ENCODE measurements at regions not wholly inside any gene's neighbourhood (a gene's known extent, or its start where the extent isn't known, plus 50 kb on each side); places are given as distances from the start of the nearest gene placed in this dataset.

DNA sequence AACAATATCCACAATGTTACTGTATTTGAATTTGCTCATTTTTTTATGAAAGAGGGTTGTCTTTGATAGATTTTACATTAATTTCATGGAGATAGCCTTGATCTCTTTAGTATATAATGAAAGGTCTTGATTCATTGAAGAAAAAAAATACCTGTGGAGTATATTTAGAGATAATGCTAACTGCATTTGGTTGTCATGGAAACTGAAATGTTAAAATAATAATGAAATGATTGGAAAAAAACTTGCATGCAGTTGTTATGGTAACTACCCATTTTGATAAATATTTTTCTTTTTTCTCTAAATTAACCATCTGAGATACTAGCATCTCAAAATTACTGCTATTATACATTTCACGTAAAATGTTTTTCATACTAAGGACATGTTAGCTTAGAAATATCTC, 712.7 kb upstream of the FAM98A start:
- Histone ChIP-seq H3K36me3 (ENCODE audit: control insufficient read depth, insufficient read depth, low read length) (no peaks in the 10 kb centered on the region), H3K4me1 (ENCODE audit: control insufficient read depth, insufficient read depth, low read length) (no peaks in the 10 kb centered on the region), H3K9me3 (ENCODE audit: control insufficient read depth, insufficient read depth, low read length) (no peaks in the 10 kb centered on the region), H3K4me3 (ENCODE audit: low read length) (no peak overlapping the region), H3K27ac (ENCODE audit: low read length) (no peak overlapping the region), H3K27me3 (ENCODE audit: control insufficient read depth, insufficient read depth, low read length) (no peaks in the 10 kb centered on the region)
- no peak for DNase-seq (ENCODE audit: low read depth, low spot score)
- WGBS (ENCODE audit: insufficient coverage, insufficient read length) = no CpG with 5 or more reads among the region's 1 CpG

DNA sequence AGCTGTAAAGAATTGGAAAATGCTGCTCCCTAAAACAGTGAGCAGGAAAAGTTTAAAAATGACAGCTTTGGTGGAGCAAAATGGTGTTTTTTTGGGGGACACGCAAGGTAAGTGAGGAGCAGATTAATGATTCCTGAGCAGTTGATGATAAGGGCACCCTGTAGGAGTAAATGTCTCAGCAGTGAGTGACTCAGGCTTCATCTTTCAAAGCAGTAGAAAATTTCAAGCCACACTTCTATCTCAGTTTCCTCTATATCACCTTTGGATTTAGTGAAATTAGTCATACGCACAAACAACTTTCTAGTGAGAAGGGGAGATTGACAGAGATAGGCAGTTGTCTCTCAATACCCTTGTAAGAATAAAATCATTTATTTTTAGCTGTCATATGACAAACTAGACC, 709.0 kb upstream of the FAM98A start:
- no peaks in the 10 kb centered on the region for H3K27me3 ChIP-seq (ENCODE audit: control insufficient read depth, insufficient read depth, low read length)
- no peaks in the 10 kb centered on the region for H3K4me1 ChIP-seq (ENCODE audit: control insufficient read depth, insufficient read depth, low read length)
- no peaks in the 10 kb centered on the region for H3K9me3 ChIP-seq (ENCODE audit: control insufficient read depth, insufficient read depth, low read length)
- H3K36me3 ChIP-seq (ENCODE audit: control insufficient read depth, insufficient read depth, low read length) = no peaks in the 10 kb centered on the region
- no peak overlapping the region for H3K4me3 ChIP-seq (ENCODE audit: low read length)
- H3K27ac ChIP-seq (ENCODE audit: low read length) = no peak overlapping the region
- WGBS (ENCODE audit: insufficient coverage, insufficient read length) = no CpG with 5 or more reads among the region's 2 CpGs
- DNase-seq (ENCODE audit: low read depth, low spot score) = no peak

DNA sequence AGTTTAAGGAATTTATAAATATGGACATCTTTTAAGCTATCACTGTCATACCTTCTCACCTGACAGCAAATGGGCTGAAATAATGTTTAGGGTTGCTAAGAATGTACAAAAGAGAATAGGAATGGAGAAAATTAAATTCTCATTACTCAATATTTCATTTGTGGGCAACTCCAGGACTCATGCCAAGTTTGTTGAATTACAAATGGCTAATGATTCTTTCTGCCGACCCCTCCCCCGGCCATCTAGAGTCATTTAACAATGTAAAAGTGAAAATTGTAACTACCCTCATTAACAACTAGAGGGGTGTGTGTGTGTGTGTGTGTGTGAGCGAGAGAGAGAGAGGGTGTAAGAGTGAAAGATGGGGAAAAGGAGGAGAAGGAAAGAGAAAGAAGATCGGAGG, 708.5 kb upstream of the FAM98A start:
- 100% methylated on average over 2 of the region's 4 CpGs for WGBS (ENCODE audit: insufficient coverage, insufficient read length)
- Histone ChIP-seq H3K9me3 (ENCODE audit: control insufficient read depth, insufficient read depth, low read length) (no peaks in the 10 kb centered on the region), H3K4me1 (ENCODE audit: control insufficient read depth, insufficient read depth, low read length) (no peaks in the 10 kb centered on the region), H3K27ac (ENCODE audit: low read length) (no peak overlapping the region), H3K36me3 (ENCODE audit: control insufficient read depth, insufficient read depth, low read length) (no peaks in the 10 kb centered on the region), H3K27me3 (ENCODE audit: control insufficient read depth, insufficient read depth, low read length) (no peaks in the 10 kb centered on the region), H3K4me3 (ENCODE audit: low read length) (no peak overlapping the region)
- no peak for DNase-seq (ENCODE audit: low read depth, low spot score)

DNA sequence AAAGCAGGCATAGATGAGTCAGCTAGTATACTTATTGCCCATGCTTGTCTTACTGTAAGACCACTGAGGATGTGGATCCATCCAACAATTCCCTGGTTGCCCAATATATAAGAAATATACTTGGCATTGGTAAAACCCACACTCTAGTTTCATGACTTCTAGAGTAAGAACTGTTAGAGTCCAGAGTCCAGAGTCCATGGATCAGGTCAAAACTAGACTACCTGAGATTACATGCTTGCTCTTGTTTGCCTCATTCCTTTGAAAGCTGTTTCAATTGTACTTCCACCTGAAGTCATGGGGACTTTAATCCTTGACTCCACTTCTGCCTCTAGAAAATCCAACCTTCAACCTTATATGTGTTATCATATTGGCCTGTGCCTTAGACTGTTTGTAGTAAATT, 707.6 kb upstream of the FAM98A start:
- Histone ChIP-seq H3K9me3 (ENCODE audit: control insufficient read depth, insufficient read depth, low read length) (no peaks in the 10 kb centered on the region), H3K36me3 (ENCODE audit: control insufficient read depth, insufficient read depth, low read length) (no peaks in the 10 kb centered on the region), H3K27ac (ENCODE audit: low read length) (no peak overlapping the region), H3K4me1 (ENCODE audit: control insufficient read depth, insufficient read depth, low read length) (no peaks in the 10 kb centered on the region), H3K27me3 (ENCODE audit: control insufficient read depth, insufficient read depth, low read length) (no peaks in the 10 kb centered on the region), H3K4me3 (ENCODE audit: low read length) (no peak overlapping the region)
- DNase-seq (ENCODE audit: low read depth, low spot score) = no peak

DNA sequence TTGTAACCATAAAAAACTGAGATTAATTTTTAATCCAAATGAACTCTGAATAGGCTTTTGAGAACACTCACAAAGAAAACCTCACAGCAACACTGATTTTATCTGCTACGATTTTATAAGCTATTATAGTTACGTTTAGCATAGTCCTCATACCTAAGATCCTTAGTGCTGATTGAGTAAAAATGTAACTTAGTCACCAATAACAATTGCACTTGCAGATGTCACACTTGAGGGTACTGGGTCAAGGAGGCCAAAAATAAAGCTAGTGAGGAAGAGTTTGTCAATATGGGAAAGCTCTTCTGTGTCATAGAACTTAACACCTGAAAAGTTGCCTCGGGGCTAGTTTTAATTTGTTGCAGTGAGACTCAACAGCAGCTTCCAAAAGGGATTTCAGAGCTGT, 706.5 kb upstream of the FAM98A start:
- Histone ChIP-seq H3K27ac (ENCODE audit: low read length) (no peak overlapping the region), H3K4me1 (ENCODE audit: control insufficient read depth, insufficient read depth, low read length) (no peaks in the 10 kb centered on the region), H3K36me3 (ENCODE audit: control insufficient read depth, insufficient read depth, low read length) (no peaks in the 10 kb centered on the region), H3K27me3 (ENCODE audit: control insufficient read depth, insufficient read depth, low read length) (no peaks in the 10 kb centered on the region), H3K4me3 (ENCODE audit: low read length) (no peak overlapping the region), H3K9me3 (ENCODE audit: control insufficient read depth, insufficient read depth, low read length) (no peaks in the 10 kb centered on the region)
- no peak for DNase-seq (ENCODE audit: low read depth, low spot score)
- WGBS (ENCODE audit: insufficient coverage, insufficient read length) = no CpG with 5 or more reads among the region's 3 CpGs

DNA sequence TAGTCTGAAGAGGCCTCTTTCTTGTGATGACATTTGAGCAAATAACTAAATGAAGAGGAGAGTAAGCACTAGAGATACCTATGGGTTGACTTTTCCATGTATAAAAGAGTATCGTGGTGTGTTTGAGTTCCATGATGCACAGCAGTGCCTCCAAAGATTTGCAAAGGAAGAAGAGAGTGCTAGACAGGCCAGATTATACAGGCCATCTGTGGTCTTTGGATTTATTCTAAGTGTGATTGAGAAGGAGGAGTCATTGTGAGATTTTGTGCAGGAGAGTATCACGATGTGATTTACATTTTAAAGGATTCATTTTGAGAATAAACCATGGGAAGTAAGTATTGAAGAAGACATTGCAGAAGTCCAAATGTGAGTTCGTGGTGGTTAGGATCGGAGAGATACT, 695.9 kb upstream of the FAM98A start:
- Histone ChIP-seq H3K4me1 (ENCODE audit: control insufficient read depth, insufficient read depth, low read length) (no peaks in the 10 kb centered on the region), H3K27ac (ENCODE audit: low read length) (no peak overlapping the region), H3K4me3 (ENCODE audit: low read length) (no peak overlapping the region), H3K27me3 (ENCODE audit: control insufficient read depth, insufficient read depth, low read length) (no peaks in the 10 kb centered on the region), H3K9me3 (ENCODE audit: control insufficient read depth, insufficient read depth, low read length) (no peaks in the 10 kb centered on the region), H3K36me3 (ENCODE audit: control insufficient read depth, insufficient read depth, low read length) (no peaks in the 10 kb centered on the region)
- no peak for DNase-seq (ENCODE audit: low read depth, low spot score)
- no CpG with 5 or more reads among the region's 4 CpGs for WGBS (ENCODE audit: insufficient coverage, insufficient read length)

DNA sequence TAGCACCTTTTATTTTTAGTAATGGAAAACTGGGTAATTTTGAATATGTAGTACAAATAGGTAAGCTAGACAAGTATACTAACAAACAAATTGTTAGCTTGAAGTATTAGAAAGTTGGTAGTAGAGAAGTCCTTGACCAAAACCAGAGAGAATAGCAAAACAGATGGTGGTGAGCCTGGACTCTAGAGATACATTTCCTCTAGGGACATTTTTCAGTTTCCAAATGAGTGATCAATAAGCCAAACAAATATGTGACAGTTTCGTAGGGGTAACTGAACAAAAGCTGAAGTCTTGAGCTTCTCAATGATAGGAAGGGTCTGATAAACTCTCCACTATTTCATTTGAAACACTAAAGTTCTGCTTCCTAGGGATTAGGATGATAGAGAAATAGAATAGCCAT, 692.0 kb upstream of the FAM98A start:
- H3K27ac ChIP-seq (ENCODE audit: low read length) = no peak overlapping the region
- H3K4me3 ChIP-seq (ENCODE audit: low read length) = no peak overlapping the region
- no peaks in the 10 kb centered on the region for H3K27me3 ChIP-seq (ENCODE audit: control insufficient read depth, insufficient read depth, low read length)
- H3K36me3 ChIP-seq (ENCODE audit: control insufficient read depth, insufficient read depth, low read length) = no peaks in the 10 kb centered on the region
- no CpG with 5 or more reads among the region's 1 CpG for WGBS (ENCODE audit: insufficient coverage, insufficient read length)
- no peak for DNase-seq (ENCODE audit: low read depth, low spot score)
- H3K9me3 ChIP-seq (ENCODE audit: control insufficient read depth, insufficient read depth, low read length) = no peaks in the 10 kb centered on the region
- no peaks in the 10 kb centered on the region for H3K4me1 ChIP-seq (ENCODE audit: control insufficient read depth, insufficient read depth, low read length)

DNA sequence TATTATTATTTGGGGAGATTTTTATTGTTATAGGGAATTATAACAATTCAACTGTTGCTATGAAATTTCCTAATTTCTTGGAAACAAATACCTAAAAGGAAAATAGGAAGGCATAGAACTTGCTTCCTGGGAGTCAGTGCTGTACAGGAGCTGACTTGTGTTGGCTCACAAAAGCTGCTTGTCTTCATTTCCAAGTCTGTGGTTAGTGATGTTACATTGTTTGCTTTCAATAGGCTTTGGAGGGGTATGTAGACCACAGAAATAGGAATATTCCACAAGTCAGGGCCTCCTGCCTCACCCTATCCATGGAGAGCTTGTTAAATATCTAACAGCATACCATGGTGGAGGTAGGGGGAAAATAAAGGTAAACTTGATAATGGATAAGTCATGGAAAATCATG, 688.9 kb upstream of the FAM98A start:
- H3K4me1 ChIP-seq (ENCODE audit: control insufficient read depth, insufficient read depth, low read length) = no peaks in the 10 kb centered on the region
- no peak for DNase-seq (ENCODE audit: low read depth, low spot score)
- H3K9me3 ChIP-seq (ENCODE audit: control insufficient read depth, insufficient read depth, low read length) = no peaks in the 10 kb centered on the region
- no peak overlapping the region for H3K27ac ChIP-seq (ENCODE audit: low read length)
- no peaks in the 10 kb centered on the region for H3K27me3 ChIP-seq (ENCODE audit: control insufficient read depth, insufficient read depth, low read length)
- no peaks in the 10 kb centered on the region for H3K36me3 ChIP-seq (ENCODE audit: control insufficient read depth, insufficient read depth, low read length)
- no peak overlapping the region for H3K4me3 ChIP-seq (ENCODE audit: low read length)

DNA sequence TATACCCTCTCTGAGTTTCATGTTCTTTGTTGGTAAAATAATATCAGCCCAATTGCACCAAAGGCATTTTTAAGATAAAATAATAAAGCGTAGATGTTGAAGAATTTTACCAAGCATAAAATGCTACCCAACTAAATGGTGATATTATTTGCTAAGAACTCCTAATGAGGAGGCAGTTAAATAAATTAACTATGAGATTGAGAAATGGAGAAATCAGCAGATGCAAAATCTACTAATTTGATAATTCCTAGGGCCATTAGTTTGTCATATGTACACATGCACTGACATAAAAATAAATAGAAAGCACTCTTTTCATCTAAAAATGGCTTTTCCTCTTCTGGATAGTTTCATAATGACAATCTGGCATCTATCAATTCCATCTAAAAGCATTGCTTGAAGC, 681.5 kb upstream of the FAM98A start:
- WGBS (ENCODE audit: insufficient coverage, insufficient read length) = no CpG with 5 or more reads among the region's 1 CpG
- H3K36me3 ChIP-seq (ENCODE audit: control insufficient read depth, insufficient read depth, low read length) = no peaks in the 10 kb centered on the region
- no peak overlapping the region for H3K4me3 ChIP-seq (ENCODE audit: low read length)
- H3K27me3 ChIP-seq (ENCODE audit: control insufficient read depth, insufficient read depth, low read length) = no peaks in the 10 kb centered on the region
- no peaks in the 10 kb centered on the region for H3K9me3 ChIP-seq (ENCODE audit: control insufficient read depth, insufficient read depth, low read length)
- DNase-seq (ENCODE audit: low read depth, low spot score) = no peak
- no peak overlapping the region for H3K27ac ChIP-seq (ENCODE audit: low read length)
- H3K4me1 ChIP-seq (ENCODE audit: control insufficient read depth, insufficient read depth, low read length) = no peaks in the 10 kb centered on the region

DNA sequence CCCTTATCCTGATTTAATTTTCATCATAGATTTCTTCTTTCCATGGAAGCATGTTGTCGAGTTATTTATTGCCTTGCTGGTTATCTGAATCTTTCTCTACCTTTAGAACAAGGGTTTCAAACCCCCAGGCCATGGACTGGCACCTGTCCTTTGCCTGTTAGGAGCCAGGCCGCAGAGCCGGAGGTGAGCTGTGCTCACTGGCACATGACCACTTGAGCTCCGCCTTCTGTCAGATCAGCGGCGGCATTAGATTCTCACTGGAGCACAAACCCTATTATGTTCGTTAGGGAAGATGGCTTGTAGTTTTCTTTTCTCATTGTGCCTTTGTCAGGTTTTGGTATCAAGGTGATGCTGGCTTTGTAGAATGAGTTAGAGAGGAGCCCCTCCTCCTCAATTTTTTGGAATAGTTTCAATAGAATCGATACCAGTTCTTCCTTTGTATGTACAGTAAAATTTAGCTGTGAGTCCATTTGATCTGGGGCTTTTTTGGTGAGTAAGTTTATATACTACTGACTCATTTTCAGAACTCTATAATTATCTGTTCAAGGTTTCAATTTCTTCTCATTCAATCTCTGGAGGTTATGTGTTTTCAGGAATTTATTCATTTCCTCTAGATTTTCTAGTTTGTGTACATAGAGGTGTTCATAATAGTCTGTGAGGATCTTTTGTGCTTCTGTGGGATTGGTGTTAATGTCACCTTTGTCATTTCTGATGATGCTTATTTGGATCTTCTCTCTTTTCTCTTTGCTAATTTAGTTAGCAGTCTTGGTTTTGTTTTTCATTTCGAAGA, 668.0 kb upstream of the FAM98A start:
- Histone ChIP-seq H3K27me3 (ENCODE audit: control insufficient read depth, insufficient read depth, low read length) (no peaks in the 10 kb centered on the region), H3K4me3 (ENCODE audit: low read length) (no peak overlapping the region), H3K9me3 (ENCODE audit: control insufficient read depth, insufficient read depth, low read length) (no peaks in the 10 kb centered on the region), H3K27ac (ENCODE audit: low read length) (no peak overlapping the region), H3K36me3 (ENCODE audit: control insufficient read depth, insufficient read depth, low read length) (no peaks in the 10 kb centered on the region), H3K4me1 (ENCODE audit: control insufficient read depth, insufficient read depth, low read length) (no peaks in the 10 kb centered on the region)
- DNase-seq (ENCODE audit: low read depth, low spot score) = no peak
- WGBS (ENCODE audit: insufficient coverage, insufficient read length) = no CpG with 5 or more reads among the region's 9 CpGs

DNA sequence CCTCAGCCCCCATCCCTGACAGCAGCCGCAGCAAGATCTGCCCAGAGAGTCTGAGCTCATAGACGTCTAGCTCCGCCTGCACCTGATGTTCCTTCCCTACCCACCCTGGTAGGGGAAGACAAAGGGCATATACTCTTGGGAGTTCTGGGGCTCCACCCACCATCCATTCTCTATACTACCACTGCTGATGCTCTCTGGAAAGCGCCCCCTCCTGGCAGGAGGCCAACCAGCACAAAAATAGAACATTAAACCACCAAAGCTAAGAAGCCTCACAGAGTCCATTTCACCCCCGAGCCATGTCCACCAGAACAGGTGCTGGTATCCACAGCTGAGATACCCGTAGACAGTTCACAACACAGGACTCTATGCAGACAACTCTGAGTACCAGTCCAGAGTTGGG, 662.6 kb upstream of the FAM98A start:
- DNase-seq (ENCODE audit: low read depth, low spot score) = no peak
- no peak overlapping the region for H3K4me3 ChIP-seq (ENCODE audit: low read length)
- H3K36me3 ChIP-seq (ENCODE audit: control insufficient read depth, insufficient read depth, low read length) = no peaks in the 10 kb centered on the region
- WGBS (ENCODE audit: insufficient coverage, insufficient read length) = no CpG with 5 or more reads among the region's 6 CpGs
- H3K4me1 ChIP-seq (ENCODE audit: control insufficient read depth, insufficient read depth, low read length) = no peaks in the 10 kb centered on the region
- no peaks in the 10 kb centered on the region for H3K9me3 ChIP-seq (ENCODE audit: control insufficient read depth, insufficient read depth, low read length)
- H3K27me3 ChIP-seq (ENCODE audit: control insufficient read depth, insufficient read depth, low read length) = no peaks in the 10 kb centered on the region
- no peak overlapping the region for H3K27ac ChIP-seq (ENCODE audit: low read length)

All from iPS DF 6.9 (cell line).